ENCODE measurements at regions not wholly inside any gene's neighbourhood (a gene's known extent, or its start where the extent isn't known, plus 50 kb on each side); places are given as distances from the start of the nearest gene placed in this dataset.

DNA sequence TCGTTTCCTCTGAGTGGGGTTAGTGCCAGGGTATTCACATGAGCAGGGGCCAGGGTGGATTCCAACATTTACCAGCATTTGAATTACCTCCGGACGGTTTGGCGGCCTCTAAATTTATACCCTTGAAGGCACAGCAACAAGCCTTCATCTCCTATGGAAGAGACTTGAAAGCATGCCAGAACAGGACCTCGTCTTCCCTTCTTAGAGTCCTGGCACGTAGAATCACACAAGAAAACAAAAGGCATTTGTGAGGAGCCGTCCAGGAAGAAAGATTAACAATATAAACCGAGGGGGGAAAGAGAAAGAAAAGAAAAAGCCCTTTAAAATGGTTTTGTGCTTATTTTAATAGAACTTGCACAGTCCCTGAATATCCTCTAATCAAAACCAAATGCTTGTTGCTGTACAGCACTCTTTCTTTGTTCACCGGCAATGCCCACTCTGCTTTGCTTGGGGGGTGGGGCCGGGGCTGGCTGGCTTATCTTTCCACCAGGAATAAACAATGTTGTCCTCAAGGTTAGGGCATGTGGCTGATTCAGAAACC is 575.8 kb upstream of the ZNF462 start:
- peak; percentile 16 for DNase-seq

DNA sequence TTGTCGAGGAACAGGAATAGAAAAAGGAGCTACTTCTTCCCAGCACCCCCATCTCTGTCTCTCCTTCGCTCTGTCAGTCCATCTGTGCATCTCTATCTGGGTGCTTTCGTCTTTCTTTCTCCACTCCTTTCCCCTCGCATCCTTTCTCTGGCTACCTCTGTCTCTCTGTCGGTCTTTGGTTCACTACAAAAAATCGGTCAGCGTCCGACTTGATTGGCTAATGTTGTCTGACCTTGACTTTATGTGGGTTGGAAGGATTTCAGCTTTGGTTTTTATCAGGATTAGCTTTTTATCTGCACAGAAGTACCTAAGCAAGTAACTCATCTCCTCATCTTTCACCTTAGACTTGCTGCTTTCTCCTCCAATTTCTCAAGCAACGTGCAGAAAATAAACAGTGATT is 575.2 kb upstream of the ZNF462 start:
- no peak for DNase-seq

DNA sequence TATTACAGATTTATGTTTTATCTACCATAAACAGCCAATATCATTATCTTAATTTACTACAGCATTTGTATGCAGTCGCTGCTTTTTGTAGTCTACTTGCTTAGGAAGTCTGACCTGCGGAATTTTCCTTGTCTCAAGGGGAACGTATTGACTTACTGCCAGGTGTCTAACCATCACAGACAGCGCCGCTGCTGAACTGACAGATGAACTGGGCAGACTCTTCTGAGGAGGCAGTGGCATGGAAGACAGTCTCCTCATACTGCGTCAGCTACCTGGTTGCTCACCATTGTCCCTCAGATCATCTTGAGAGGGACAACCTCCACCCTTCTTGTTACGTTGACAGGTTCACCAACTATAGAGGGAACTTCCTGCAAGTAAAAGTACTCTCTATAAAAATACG is 574.3 kb upstream of the ZNF462 start:
- DNase-seq: no peak

DNA sequence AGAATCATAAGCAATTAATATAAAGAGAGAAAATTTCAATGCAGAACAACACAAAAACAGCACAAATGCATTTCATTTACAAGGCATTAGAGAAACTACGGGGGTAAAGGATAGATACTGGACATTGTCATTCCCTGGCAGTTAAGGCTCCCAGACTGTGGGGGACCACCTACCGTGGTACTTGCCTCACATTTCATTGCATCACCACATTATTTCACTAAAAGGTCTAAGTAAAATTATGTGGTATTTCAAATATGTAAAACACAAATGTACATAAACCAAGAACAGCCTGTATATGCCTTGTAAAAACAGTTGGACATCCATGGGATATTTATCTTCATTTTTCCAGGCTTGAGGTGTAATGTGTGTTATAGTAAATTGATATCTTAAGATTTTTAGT is 571.2 kb upstream of the ZNF462 start:
- no peak for DNase-seq

DNA sequence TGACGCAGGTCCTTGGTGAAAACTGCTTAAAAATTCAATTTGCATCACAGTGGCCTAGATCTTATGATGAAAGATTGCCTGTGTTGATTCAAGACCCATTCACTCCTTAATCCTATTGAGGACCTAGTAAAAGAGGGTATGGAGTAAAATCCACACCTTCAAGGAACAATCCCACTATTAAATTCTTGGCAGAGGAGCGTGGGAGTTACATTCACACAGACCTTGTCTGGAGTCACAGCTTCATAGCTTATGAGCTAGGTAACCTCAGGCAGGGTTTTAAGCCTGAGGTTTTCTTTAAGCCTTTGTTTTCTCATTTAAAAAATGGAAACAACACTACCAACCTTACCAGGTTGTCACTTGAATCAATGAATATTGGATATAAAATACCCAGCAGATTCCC is 566.5 kb upstream of the ZNF462 start:
- no peak for DNase-seq

DNA sequence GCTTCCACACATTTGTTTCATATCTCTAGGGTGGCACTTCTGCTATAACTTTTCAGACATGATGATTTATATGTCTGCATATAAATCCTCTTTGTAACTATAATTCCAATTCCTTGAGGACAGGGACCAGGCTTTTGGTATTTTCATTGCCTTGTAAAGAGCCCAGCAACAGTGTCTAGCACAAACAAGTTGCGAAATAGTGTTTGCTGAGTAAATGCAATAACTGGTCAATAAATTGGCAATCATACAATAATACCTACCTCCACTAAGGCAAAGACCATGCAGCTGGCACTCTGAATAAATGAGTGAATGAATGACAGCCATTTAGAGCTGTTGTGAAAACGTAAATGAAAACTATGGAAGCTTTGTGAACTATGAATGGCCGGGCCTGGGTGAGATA is 564.0 kb upstream of the ZNF462 start:
- DNase-seq: no peak

DNA sequence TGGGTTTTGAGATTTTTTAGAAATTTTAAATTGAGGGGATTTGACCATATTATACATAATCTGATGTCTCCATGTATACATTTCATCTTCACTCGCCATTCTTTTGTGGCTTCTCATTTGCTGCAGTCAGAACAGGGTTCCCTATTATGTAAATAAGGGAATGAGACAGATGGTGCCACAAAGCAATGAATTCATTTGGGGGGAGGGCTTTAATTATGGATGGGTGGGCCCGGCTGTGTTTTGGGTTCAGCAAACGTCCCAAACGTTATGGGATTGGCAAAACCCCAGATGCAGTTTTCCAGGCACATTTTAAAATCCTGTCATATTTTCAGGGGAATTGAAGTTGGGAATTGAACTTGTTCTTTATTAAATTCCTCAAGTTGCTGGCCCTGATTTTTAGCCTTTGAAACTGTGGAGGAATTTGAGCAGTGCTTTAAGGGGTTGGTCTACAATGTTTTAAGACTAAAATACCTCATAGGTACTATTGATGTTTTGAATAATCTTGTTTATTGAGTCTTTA is 558.5 kb upstream of the ZNF462 start:
- DNase-seq: no peak

DNA sequence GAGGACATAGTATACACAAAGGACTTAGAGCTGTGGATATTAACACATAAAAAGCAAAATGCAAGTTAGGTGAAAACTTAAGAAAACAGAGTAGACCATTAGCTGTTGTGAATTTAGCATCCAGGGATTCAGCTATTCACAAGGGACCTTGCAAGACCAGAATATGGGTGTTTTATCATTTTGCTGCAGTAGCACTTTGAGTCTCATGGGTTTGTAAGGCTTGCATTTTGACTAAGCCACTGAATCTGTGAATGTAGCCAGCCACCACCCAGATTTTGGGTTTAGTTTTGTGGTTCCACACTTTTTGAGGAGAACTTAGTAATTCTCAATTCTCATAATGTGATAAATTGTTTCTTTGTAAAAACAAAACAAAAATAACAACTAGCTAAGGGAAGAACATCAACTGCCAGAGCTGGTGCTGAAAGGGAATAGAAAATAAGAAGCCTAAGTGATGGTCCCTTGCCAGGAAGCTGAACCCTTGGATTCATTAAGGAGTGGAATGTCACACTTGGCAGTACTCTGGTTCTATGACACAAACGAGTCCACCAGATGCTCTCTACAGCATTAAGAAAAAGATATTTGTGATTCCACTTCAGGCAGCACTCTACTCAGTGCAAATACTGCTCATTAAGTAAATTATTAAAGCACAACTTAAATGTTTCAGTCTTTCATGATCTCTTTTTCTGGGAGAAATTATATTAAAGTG is 557.4 kb upstream of the ZNF462 start:
- no peak for DNase-seq

DNA sequence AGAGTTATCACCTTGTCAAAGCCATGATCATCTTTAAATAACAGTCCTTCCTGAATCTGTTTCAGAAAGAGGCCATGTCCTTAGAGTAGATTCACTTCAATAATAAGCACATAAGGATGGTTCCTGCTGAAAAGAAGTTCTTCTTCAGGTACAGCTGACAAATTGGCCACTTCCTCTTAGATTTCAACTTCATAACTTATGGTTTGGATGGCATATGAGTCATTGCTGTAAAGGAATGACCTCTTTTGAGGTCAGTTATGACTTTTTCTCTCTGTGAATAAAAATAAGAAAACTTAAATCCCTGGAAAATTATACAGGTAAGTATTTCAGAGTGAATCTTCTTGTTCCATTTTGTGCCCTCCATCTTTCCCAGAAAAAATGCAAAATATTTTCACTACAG is 555.3 kb upstream of the ZNF462 start:
- no peak for DNase-seq

DNA sequence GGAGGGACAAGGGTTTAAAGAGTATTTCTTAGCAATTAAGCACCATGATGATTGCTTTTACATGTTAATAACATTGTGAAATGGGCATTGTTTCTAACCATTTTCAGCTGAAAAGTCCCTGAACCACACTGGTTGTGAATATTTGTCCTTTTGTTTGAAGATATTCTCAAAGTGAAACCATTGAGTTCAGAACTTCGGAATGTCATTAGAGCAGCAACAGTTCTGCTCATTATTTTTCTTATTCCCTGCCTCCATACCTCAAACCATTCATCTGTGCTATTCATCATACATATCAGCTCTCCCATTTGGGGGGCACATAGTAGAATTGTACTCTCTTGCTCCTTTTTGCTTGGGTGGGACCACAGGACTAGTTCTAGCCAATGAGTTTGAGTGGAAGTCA is 553.0 kb upstream of the ZNF462 start:
- no peak for DNase-seq

DNA sequence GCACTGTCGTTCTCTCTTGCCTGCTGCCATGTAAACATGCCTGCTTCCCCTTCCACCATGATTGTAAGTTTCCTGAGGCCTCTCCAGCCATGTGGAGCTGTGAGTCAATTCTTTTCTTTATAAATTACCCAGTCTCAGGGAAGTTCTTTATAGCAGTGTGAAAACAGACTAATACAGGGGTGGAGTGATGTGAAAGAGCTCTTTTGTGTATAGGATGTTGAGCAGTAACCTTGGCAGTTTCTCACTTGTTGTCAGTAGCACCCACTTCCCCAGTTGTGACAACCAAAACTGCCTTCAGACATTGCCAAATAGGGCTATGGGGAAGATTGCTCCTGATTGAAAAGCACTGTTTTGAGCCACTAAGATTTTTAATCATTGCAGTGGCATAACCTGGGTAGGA is 552.2 kb upstream of the ZNF462 start:
- no peak for DNase-seq

DNA sequence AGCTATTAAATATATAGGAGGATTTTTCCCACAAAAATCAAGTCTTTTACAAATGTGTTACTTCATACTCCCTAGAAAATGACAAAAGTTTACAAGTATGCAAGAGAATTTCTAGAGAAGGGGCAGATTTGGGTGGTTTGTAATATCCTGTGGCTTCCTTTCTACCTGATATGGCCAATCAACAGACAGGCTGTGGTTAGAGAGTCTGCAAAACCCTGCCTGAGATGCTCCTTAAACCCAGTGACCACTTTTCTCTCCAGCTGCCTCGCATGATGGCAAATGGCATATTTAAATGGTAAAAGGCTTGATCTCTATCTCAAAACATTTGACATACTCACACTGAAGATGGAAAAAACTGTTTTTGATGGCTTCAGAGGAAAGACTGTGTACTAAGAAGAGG is 550.1 kb upstream of the ZNF462 start:
- DNase-seq: no peak

DNA sequence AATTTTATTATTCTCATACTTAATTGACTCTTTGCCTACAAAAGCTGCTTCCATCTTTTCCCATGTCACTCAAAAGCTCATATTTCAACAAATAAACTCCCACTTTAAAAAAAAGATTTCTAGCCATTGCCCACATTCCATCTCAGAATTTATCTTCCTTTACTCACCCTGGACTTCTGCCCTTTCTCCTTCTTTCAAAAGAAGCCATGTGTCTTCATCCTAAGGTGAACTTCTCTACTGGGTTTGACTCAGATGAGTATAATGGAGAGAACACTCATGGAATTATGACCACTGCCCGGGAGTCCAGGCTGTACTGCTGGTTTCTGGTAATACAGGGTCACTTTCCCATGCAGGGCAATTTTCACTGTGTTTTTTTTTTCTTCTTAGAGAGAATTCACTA is 548.5 kb upstream of the ZNF462 start:
- no peak for DNase-seq

DNA sequence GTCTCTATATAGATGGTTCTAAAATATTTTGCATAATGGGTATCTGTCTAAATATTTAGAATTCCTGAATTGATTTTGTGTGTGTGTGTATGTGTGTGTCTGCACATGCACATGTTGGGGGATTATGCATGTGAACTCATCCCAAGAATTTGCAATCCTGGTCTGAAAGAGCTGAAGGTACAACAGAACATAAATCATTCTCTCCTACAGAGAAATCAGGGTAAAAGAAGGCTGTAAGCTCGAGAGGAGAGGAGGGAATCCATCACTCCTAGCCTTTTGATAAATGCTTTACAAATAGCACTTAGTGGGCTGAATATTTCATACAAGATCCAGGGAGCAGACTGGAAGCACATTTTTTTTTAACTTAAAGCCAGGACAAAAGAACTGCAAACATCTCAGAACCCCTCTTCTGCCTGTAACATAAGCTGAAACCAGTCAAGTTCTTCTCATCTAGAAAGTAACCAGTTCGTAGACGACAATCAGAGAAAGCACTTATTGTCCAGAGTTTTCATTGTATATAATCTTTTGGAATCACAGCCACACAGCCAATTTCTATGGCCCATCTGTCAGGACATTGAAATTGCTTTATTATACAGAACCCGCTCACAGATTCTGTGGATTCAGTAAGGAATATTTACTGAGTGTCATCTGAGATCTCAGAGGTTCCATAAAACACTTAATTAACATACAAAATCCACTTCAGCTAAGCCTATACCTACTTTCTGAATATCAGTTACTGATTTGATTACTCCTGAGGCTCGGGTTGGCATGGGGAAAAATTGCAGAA is 541.4 kb upstream of the ZNF462 start:
- no peak for DNase-seq

DNA sequence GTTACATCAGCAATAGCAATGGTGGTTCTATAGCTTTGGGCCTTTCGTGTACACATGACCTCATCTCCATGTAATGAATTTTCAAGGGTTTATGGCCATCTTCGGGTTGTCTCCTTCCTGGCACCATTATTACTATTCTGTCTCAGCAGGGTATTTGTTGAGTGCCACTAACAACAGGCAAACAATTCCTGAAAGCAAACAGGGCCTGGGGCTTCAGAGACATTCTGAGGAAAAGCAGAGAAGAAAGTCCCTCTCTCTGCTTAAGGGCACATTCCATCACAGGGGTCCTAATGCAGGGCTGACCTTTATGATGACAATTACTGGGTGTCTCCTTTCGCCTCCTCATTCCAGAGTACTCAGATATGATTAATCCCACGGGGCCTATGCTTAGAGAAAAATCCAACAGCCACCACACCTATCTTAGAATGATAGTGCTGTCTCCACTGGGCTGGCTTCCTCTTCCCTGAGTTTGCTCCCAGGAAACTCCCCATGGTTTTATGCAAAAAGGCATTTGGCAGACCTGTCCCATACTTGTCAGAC is 540.2 kb upstream of the ZNF462 start:
- DNase-seq: no peak

DNA sequence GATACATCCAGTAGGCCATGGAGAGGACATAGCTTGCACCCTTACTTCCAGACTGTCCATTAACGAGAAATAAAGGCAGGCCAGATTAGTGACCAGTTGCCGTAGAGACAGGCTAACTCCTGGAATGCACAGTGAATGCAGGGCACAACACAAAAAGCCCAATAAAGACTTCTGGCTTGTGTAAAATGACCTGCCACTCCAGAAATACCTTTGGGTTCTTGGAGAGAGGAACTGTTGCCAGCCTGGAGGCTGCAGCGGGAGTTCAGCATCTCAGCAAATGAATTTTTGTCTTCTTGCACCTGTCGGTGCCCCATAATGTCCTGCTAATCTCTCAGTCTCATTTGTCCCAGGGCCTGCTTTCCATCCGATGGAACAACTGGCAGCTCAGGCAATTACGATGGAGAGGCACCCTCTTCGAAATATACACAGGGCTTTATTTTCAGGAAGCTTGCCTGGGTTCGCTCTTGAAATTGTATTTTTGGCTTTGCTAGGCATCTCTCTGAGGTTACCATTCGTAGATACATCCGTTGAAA is 538.8 kb upstream of the ZNF462 start:
- DNase-seq: no peak

DNA sequence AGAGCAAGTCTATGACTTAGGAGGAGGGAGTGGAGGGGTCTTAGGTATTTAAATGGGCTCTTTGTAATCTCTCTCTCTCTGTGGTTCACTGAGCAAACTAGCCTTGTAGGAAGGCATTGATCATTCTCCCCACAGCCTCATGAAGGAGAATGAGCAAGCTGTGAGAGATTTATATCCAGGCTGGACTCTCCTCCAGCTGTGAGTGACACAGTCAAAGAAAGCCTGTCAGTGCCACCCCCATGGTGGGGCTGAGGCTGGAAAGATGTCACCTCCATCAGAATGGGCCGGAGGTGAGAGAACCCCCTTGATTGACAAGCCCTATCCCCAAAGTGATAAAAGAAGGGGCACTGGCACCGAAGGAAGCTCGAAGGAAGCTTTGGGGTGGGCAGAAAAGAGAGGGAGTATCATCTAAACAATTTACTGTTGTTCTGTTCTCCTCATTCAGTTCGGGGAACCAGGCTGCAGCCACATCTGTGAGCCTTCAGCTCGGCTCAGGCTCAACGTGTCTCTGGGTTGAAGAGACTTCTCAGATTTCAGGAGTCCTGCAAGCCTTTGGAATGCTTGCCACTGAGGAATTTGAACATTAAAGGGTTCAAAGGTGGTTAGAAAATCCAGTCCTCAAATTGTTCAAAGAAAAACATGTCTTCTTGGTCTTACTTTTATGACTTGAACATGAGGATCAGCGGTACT is 538.2 kb upstream of the ZNF462 start:
- no peak for DNase-seq

DNA sequence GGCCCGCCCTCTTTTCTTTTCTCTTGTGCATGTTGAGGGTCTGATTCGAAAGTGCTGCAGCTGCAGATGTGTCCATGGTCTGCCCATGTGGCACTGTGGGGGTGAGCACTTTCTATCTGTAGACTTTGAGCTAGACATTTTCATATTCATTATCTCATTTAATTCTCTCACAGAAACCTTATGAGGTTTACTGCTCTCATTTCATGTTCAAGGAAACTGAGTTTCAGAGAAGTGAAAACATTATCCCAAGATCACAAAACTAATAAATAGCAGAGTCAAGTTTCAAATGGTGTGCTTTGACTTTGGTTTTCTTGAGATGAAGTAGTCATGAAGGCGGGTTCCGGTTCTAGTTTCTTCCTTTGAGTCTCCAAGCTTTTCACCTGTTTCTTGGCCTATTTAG is 536.5 kb upstream of the ZNF462 start:
- no peak for DNase-seq

DNA sequence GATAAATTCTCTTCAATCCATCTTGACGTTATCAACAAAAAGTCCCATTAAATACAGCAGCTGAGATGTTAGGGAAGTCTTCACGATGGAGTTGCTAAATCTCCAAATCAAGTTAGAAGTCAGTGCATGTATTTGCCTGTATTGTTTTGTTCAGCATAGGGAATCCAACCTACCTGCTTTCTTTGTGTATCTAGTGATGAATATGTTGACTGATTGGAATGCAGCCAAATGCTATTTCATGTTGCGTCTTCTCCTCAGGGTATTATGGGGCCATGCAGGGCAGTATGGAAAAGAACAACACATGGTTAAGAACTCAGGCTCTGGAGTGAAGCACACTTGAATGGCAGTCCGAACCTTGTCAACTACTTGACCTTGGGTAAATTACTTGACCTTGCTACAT is 529.5 kb upstream of the ZNF462 start:
- DNase-seq: peak; percentile 78

DNA sequence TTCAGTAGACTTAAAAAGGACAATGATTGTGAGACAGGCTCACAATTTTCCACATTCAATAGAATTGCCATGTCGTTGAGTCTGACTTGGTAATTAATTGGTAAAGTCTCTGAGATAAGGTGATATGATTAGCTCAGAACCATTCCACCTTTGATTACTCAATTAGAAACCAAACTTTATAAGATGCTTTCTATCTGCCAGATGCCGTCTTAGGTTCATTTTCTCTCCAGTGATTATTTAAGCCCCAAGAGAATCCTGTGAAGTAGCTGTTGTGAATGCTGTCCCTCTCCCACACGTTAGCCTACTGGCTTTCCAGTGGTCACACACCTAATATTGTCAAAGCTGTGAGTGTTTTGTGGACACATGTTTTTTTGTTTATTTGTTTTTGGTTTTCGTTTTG is 528.9 kb upstream of the ZNF462 start:
- no peak for DNase-seq

DNA sequence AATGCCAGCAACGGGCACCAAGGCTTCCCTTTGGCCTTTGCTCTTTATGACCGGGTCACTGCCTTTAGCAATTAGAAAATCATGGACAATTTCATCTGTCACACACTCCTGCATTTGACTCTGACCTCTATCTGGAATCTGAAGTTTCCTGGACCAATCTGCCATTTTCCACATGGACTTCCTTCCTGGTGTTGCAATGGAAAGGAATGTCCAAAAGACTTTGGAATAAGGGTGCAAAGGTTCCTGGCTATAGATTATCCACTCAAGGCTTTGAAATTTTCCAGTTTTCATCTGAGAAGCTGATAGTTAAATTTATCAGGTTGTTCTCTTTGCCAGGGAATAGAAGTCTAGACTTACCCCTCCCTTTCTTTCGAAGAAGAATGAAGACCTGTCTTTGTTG is 523.1 kb upstream of the ZNF462 start:
- no peak for DNase-seq

DNA sequence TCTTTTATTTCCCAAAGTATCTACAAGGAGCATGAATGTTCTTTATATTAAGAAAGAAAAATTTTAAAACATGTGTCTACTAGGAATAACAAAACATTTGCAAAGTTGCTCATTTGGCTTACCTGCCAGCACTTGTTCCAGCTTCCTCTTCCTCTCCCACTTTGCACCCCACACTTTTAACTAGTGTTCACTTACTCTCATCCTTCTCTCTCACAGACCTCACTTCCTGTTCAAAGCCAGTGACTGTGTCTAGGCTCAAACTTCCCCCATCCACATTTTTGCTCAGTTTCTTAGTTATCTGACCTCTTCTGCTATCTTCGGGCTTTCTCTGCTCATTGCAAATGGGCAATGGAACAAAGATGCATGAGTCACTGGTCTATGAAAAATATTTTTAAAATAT is 512.2 kb upstream of the ZNF462 start:
- no peak for DNase-seq

DNA sequence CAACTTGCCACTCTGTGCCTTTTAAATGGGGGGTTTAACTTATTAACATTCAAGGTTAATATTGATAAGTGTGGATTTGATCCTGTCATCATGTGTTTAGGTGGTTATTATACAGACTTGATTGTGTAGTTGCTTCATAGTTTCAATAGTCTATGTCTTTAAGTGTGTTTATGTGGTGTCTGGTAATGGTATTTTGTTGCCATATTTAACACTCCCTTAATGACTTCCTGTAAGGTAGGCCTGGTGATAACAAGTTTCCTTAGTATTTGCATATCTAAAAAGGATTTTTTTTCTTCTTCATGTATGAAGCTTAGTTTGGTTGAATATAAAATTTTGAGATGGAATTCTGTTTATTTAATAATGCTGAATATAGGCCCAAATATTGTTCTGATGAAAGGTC is 506.0 kb upstream of the ZNF462 start:
- no peak for DNase-seq
